ENCODE measurements at regions not wholly inside any gene's neighbourhood (a gene's known extent, or its start where the extent isn't known, plus 50 kb on each side); places are given as distances from the start of the nearest gene placed in this dataset.

DNA sequence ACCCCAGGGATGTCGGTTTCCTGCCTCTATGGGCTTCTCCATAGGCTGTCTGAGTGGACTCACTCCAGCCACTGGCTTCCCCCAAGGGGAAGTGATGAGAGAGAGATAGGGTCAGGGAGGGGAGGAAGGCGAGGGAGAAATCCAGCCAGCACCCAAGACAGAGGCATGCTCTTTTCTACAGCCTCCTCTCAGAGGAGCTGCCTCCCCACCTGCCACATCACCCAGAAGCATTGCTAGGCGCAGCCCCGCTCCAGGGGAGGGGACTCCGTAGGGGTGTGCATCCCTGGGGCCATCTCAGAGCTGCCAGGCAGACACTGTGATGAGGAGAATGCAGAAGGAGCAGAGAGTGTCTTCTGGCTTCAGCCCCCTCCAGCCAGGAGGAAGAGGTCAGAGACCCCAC, 109.5 kb upstream of the NKX1-1 start:
- Histone ChIP-seq H3K27ac (no peak overlapping the region), H3K4me3 (no peak overlapping the region), H3K27me3 (peaks cover 4% of the 10 kb centered on the region), H3K4me1 (ENCODE audit: low read depth) (no peaks in the 10 kb centered on the region), H3K36me3 (no peaks in the 10 kb centered on the region), H3K9me3 (ENCODE audit: low read depth) (no peaks in the 10 kb centered on the region)
- TF ChIP-seq, protein P1, sequence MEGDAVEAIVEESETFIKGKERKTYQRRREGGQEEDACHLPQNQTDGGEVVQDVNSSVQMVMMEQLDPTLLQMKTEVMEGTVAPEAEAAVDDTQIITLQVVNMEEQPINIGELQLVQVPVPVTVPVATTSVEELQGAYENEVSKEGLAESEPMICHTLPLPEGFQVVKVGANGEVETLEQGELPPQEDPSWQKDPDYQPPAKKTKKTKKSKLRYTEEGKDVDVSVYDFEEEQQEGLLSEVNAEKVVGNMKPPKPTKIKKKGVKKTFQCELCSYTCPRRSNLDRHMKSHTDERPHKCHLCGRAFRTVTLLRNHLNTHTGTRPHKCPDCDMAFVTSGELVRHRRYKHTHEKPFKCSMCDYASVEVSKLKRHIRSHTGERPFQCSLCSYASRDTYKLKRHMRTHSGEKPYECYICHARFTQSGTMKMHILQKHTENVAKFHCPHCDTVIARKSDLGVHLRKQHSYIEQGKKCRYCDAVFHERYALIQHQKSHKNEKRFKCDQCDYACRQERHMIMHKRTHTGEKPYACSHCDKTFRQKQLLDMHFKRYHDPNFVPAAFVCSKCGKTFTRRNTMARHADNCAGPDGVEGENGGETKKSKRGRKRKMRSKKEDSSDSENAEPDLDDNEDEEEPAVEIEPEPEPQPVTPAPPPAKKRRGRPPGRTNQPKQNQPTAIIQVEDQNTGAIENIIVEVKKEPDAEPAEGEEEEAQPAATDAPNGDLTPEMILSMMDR (IDR thresholded peaks at IDR 0.05; ENCODE audit: low read depth, low read length), result no peak
- DNase-seq (ENCODE audit: low read depth in 1 of 2, low spot score in 1 of 2), result no peak

DNA sequence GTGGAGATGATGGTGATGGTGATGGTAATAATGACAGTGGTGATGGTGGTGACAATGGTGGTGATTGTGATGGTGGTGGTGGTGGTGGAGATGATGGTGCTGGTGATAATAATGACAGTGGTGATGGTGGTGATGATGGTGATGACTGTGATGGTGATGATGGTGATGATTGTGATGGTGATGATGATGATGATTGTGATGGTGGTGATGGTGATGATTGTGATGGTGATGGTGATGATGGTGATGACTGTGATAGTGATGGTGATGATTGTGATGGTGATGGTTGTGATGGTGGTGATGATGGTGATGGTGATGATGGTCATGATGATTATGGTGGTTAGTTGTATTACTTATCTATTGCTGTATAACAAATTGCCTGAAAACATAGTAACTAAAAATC, 108.9 kb upstream of the NKX1-1 start:
- Histone ChIP-seq H3K9me3 (ENCODE audit: low read depth) (no peaks in the 10 kb centered on the region), H3K27ac (no peak overlapping the region), H3K27me3 (peaks cover 4% of the 10 kb centered on the region), H3K36me3 (no peaks in the 10 kb centered on the region), H3K4me1 (ENCODE audit: low read depth) (no peaks in the 10 kb centered on the region), H3K4me3 (no peak overlapping the region)
- TF ChIP-seq, protein P1 (IDR thresholded peaks at IDR 0.05; ENCODE audit: low read depth, low read length), result no peak
- DNase-seq (ENCODE audit: low read depth in 1 of 2, low spot score in 1 of 2), result no peak

DNA sequence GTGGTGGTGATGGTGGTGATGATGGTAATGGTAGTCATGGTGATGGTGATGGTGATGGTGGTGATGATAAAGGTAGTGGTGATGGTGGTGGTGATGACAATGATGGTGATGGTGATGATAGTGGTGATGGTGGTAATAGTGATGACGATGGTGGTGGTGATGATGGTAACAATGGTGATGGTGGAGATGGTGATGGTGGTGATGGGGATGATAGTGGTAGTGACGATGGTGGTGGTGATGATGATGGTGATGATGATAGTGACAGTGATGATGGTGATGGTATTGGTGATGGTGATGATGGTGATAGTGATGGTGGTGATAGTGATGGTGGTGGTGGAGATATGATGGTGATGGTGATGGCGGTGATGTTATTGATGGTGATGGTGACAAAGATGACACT, 108.4 kb upstream of the NKX1-1 start:
- Histone ChIP-seq H3K36me3 (no peaks in the 10 kb centered on the region), H3K27ac (no peak overlapping the region), H3K4me1 (ENCODE audit: low read depth) (no peaks in the 10 kb centered on the region), H3K27me3 (peaks cover 8% of the 10 kb centered on the region), H3K9me3 (ENCODE audit: low read depth) (no peaks in the 10 kb centered on the region), H3K4me3 (no peak overlapping the region)
- TF ChIP-seq, protein P1 (IDR thresholded peaks at IDR 0.05; ENCODE audit: low read depth, low read length), result no peak
- DNase-seq (ENCODE audit: low read depth in 1 of 2, low spot score in 1 of 2), result no peak

DNA sequence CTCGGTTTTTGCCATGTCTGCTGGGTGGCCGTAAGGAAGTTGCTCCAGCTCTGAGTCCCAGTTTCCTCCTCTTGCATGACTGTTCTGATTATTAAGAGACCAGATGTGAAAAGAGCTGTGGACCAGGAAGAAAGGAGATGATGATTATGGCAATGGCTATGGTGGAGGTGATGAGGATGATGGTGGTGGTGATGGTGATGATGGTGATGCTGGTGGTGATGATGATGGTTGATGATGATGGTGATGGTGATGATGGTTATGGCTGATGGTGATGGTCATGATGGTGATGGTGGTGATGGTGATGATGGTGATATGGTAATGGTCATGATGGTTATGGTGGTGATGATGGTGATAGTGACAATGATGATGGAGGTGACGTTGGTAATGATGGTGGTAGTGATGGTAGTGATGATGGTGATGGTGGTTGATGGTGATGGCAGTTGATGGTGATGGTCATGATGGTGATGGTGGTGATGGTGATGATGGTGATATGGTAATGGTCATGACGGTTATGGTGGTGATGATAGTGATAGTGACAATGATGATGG, 107.8 kb upstream of the NKX1-1 start:
- TF ChIP-seq, protein P1 (IDR thresholded peaks at IDR 0.05; ENCODE audit: low read depth, low read length), result no peak
- H3K27me3 ChIP-seq, result peaks cover 8% of the 10 kb centered on the region
- H3K4me1 ChIP-seq (ENCODE audit: low read depth), result no peaks in the 10 kb centered on the region
- no peak overlapping the region for H3K27ac ChIP-seq
- no peaks in the 10 kb centered on the region for H3K9me3 ChIP-seq (ENCODE audit: low read depth)
- DNase-seq (ENCODE audit: low read depth in 1 of 2, low spot score in 1 of 2), result no peak
- H3K36me3 ChIP-seq, result no peaks in the 10 kb centered on the region
- no peak overlapping the region for H3K4me3 ChIP-seq

DNA sequence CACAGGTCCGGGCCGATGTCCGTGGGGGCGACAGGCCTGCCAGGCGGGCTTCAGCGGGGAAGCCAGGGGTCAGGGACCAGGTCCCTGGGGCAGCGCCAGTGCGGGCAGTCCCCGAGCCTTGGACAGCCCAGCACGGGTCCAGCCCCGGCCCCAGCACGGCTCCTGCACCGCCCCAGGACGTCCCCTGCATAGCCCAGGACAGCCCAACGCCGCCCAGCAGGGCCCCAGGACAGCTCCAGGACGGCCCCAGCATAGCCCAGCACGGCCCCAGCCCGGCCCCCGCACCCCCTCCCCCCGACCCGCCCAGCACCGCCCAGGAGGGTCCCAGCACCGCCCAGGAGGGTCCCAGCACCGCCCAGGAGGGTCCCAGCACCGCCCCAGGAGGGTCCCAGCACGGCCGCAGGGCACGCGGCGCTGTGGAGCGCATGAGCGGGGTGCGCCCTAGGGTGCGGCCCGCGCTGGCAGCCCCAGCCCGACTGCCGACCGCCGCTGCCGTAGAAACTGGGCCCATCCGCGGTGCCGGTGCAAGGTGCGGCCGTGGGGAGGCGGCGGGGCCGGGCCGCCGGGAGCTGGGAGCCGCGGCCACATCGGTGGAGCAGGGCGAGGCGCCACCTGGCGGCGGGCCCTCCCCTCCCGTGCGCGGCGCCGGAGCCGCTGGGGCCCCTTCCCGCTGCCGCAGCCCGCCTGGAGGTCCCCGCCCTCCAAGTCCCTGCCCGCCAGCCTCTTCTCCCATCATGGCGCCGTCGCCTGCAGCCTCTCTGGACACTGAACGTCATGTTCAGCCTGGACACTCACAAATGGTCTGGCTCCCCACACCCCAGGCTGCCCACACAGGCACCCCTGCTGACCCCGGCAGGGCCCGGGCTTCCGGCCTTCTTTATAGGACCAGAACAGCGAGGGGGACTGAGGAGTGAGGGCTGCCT, 106.8 kb upstream of the NKX1-1 start:
- Histone ChIP-seq H3K36me3 (no peaks in the 10 kb centered on the region), H3K4me1 (ENCODE audit: low read depth) (no peaks in the 10 kb centered on the region), H3K27ac (no peak overlapping the region), H3K27me3 (peaks cover 8% of the 10 kb centered on the region), H3K9me3 (ENCODE audit: low read depth) (no peaks in the 10 kb centered on the region), H3K4me3 (peak overlapping the region; percentile 35)
- TF ChIP-seq, protein P1 (IDR thresholded peaks at IDR 0.05; ENCODE audit: low read depth, low read length), result peak; percentile 36
- peak; percentile 40 to 79 for DNase-seq (ENCODE audit: low read depth in 1 of 2, low spot score in 1 of 2)

Data from cardiac muscle cell (in vitro differentiated cells and primary cell).